DOHH2 (cell line): ENCODE measurements at regions not wholly inside any gene's neighbourhood (a gene's known extent, or its start where the extent isn't known, plus 50 kb on each side); places are given as distances from the start of the nearest gene placed in this dataset.
"Not testable (repeated sequence)": the region's sequence is repeated elsewhere in the genome, so short reads cannot be mapped to it uniquely, and the experiment has no call there.

Source experiments
- H3F3A ChIP-seq: fragments of 200-600 bp; sonication (generic), shearing (Covaris generic); 2 replicates; pipeline ENCODE4 v1.6.0; 2016; ENCODE audit warnings: antibody characterized with exemption, mild to moderate bottlenecking; ENCODE audit not compliant: control insufficient read depth, insufficient read depth
- H3K27ac ChIP-seq: fragments of 200-600 bp; sonication (generic); 2 replicates; pipeline ENCODE4 v1.5.1; 2014; ENCODE audit warnings: low read depth, mild to moderate bottlenecking, low read length, moderate library complexity
- H3K27me3 ChIP-seq: fragments of 200-600 bp; sonication (generic); 2 replicates; pipeline ENCODE4 v1.6.1; 2014; ENCODE audit warnings: mild to moderate bottlenecking, low read length, mixed read lengths; ENCODE audit not compliant: control insufficient read depth
- H3K36me3 ChIP-seq: fragments of 200-600 bp; sonication (generic); 2 replicates; pipeline ENCODE4 v1.6.1; 2014; ENCODE audit warnings: mild to moderate bottlenecking, low read length, moderate library complexity, mixed read lengths; ENCODE audit not compliant: control insufficient read depth
- H3K4me1 ChIP-seq: fragments of 200-600 bp; sonication (generic); 2 replicates; pipeline ENCODE4 v1.6.1; 2014; ENCODE audit warnings: mild to moderate bottlenecking, low read length, mixed read lengths; ENCODE audit not compliant: control insufficient read depth
- H3K4me2 ChIP-seq: fragments of 200-600 bp; sonication (generic); 2 replicates; pipeline ENCODE4 v1.6.0; 2014; ENCODE audit warnings: mild to moderate bottlenecking, low read length, moderate library complexity
- H3K4me3 ChIP-seq: fragments of 200-600 bp; sonication (generic); 2 replicates; pipeline ENCODE4 v1.5.1; 2014; ENCODE audit warnings: mild to moderate bottlenecking, low read length, mixed read lengths
- H3K79me2 ChIP-seq: fragments of 200-600 bp; sonication (generic); 2 replicates; pipeline ENCODE4 v1.6.1; 2014; ENCODE audit warnings: mild to moderate bottlenecking, low read length, mixed read lengths; ENCODE audit not compliant: control insufficient read depth
- H3K9me2 ChIP-seq: fragments of 200-600 bp; sonication (generic); replicated peaks from 2 replicates; pipeline ENCODE4 v1.6.1; 2014; ENCODE audit warnings: mild to moderate bottlenecking, low read length, mixed read lengths; ENCODE audit not compliant: control insufficient read depth
- H3K9me3 ChIP-seq: fragments of 200-600 bp; sonication (generic); 2 replicates; pipeline ENCODE4 v1.6.1; 2014; ENCODE audit warnings: antibody characterized with exemption, low read length, mixed read lengths; ENCODE audit not compliant: control insufficient read depth, insufficient read depth
- H4K20me1 ChIP-seq: fragments of 200-600 bp; sonication (generic); 2 replicates; pipeline ENCODE4 v1.6.0; 2014; ENCODE audit warnings: low read depth, mild to moderate bottlenecking, antibody characterized with exemption, low read length, moderate library complexity; ENCODE audit not compliant: control insufficient read depth, insufficient read depth
- CTCF ChIP-seq: fragments of 200-600 bp; sonication (generic); IDR thresholded peaks from one replicate; pipeline ENCODE4 v1.5.1; 2014; ENCODE audit warnings: antibody characterized with exemption, mild to moderate bottlenecking, low read depth, low read length; ENCODE audit not compliant: poor library complexity, severe bottlenecking
- EZH2phosphoT487 ChIP-seq: fragments of 200-600 bp; sonication (generic); IDR thresholded peaks from 2 replicates; pipeline ENCODE4 v1.6.1; 2017; ENCODE audit warnings: borderline replicate concordance, mild to moderate bottlenecking, antibody characterized with exemption, low read length, moderate library complexity, mixed read lengths

DNA sequence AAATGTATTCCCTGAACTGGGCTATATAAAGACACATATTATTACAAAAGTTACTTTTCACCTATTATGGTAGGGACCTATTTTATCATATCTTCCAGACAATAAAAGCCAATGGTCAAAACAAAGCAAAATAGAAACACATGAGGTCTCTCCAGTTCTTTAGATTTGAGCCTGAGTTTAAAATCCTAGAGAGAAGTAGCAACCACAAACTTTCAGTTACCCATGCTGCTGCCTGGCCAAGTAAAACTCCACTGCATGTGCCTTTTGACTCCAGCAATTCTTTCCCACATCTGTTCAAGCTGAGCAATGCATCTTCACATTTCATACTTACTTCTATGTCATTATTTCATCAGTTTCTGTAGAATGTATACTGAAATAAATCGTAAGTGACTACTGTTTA is 405.3 kb downstream of the STK39 start:
- Histone ChIP-seq H4K20me1 (no peaks in the 10 kb centered on the region), H3K9me2 (no peaks in the 10 kb centered on the region), H3K27me3 (no peaks in the 10 kb centered on the region), H3K79me2 (no peaks in the 10 kb centered on the region), H3K9me3 (no peaks in the 10 kb centered on the region), H3K36me3 (no peaks in the 10 kb centered on the region), H3K4me2 (no peak overlapping the region), H3K4me1 (no peaks in the 10 kb centered on the region), H3F3A (no peaks in the 10 kb centered on the region), H3K27ac (no peak overlapping the region), H3K4me3 (no peak overlapping the region)
- TF ChIP-seq EZH2phosphoT487 (no peak), CTCF (no peak)

- not testable (repeated sequence) for H3K79me2 ChIP-seq, H3F3A ChIP-seq, H3K4me2 ChIP-seq, H3K27ac ChIP-seq, H3K9me2 ChIP-seq, H3K36me3 ChIP-seq, H4K20me1 ChIP-seq, H3K4me1 ChIP-seq, H3K4me3 ChIP-seq, H3K9me3 ChIP-seq, H3K27me3 ChIP-seq
Observed at GRCh38 chr2:167835290-167835689, 412.1 kb downstream of the STK39 start.

GRCh38 chr2:167834707-167835106 is 412.7 kb downstream of the STK39 start:
- H3K79me2 ChIP-seq, result no peaks in the 10 kb centered on the region
- no peaks in the 10 kb centered on the region for H3K27me3 ChIP-seq
- TF ChIP-seq CTCF (no peak), EZH2phosphoT487 (no peak)

GRCh38 chr2:167833294-167833693 is 414.1 kb downstream of the STK39 start:
- Histone ChIP-seq H3K36me3 (no peaks in the 10 kb centered on the region), H3K4me1 (no peaks in the 10 kb centered on the region), H3K27ac (no peak overlapping the region), H3K9me3 (no peaks in the 10 kb centered on the region), H3K4me2 (no peak overlapping the region), H4K20me1 (no peaks in the 10 kb centered on the region), H3K27me3 (no peaks in the 10 kb centered on the region), H3K4me3 (no peak overlapping the region), H3K9me2 (no peaks in the 10 kb centered on the region), H3K79me2 (no peaks in the 10 kb centered on the region), H3F3A (no peaks in the 10 kb centered on the region)
- TF ChIP-seq CTCF, result no peak
- TF ChIP-seq EZH2phosphoT487, result no peak

More at GRCh38 chr2:167834707-167835106, 412.7 kb downstream of the STK39 start:
- no peaks in the 10 kb centered on the region for H4K20me1 ChIP-seq
- no peaks in the 10 kb centered on the region for H3K9me3 ChIP-seq
- H3K4me1 ChIP-seq, result no peaks in the 10 kb centered on the region
- no peak overlapping the region for H3K27ac ChIP-seq
- H3K9me2 ChIP-seq, result no peaks in the 10 kb centered on the region
- H3K4me3 ChIP-seq, result no peak overlapping the region
- no peak overlapping the region for H3K4me2 ChIP-seq
- no peaks in the 10 kb centered on the region for H3F3A ChIP-seq
- H3K36me3 ChIP-seq, result no peaks in the 10 kb centered on the region
